ENCODE measurements at regions not wholly inside any gene's neighbourhood (a gene's known extent, or its start where the extent isn't known, plus 50 kb on each side); places are given as distances from the start of the nearest gene placed in this dataset.

DNA sequence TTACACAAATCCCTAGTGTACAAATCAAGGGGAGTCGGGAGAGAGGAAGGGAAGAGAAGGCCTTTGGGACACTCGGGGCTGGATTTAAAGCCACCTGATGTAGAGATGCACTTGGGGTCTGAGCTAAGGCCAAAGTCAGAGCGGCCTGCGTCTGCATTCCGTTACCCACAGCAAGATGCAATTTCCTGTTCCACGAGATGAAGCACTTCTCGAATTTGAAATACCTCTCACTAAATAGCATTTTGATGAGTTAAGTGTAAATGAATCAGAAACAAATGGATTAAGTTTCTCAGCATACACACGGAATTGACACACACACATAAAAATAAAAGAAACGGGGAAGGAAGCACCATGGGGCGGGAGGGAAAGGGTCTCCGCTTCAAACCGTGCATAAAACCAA is 386.0 kb downstream of the SOX9 start:
- Histone ChIP-seq H3K4me1 (peaks cover 23% of the 10 kb centered on the region), H3K9me3 (no peaks in the 10 kb centered on the region), H3K4me3 (ENCODE audit: low read depth, low read length) (no peak overlapping the region), H3K27me3 (replicated peaks; ENCODE audit: control insufficient read depth, insufficient read depth, low read length) (no peaks in the 10 kb centered on the region), H3K36me3 (ENCODE audit: control insufficient read depth, insufficient read depth, low read length) (0 out of 2 replicates have a peak, but pooled peaks cover 2% of the 10 kb centered on the region)
- DNase-seq, result no peak
- Mint-ChIP-seq H3K36me3 (ENCODE audit: insufficient read depth, unreplicated experiment) (peaks cover 14% of the 10 kb centered on the region), H3K4me1 (ENCODE audit: low read depth, unreplicated experiment) (peaks cover 27% of the 10 kb centered on the region), H3K27ac (ENCODE audit: unreplicated experiment) (no peak overlapping the region), H3K9me3 (ENCODE audit: unreplicated experiment) (peaks cover 8% of the 10 kb centered on the region), H3K4me3 (ENCODE audit: unreplicated experiment) (no peak overlapping the region), H3K27me3 (ENCODE audit: insufficient read depth, unreplicated experiment) (no peaks in the 10 kb centered on the region)
- TF ChIP-seq, protein P1, sequence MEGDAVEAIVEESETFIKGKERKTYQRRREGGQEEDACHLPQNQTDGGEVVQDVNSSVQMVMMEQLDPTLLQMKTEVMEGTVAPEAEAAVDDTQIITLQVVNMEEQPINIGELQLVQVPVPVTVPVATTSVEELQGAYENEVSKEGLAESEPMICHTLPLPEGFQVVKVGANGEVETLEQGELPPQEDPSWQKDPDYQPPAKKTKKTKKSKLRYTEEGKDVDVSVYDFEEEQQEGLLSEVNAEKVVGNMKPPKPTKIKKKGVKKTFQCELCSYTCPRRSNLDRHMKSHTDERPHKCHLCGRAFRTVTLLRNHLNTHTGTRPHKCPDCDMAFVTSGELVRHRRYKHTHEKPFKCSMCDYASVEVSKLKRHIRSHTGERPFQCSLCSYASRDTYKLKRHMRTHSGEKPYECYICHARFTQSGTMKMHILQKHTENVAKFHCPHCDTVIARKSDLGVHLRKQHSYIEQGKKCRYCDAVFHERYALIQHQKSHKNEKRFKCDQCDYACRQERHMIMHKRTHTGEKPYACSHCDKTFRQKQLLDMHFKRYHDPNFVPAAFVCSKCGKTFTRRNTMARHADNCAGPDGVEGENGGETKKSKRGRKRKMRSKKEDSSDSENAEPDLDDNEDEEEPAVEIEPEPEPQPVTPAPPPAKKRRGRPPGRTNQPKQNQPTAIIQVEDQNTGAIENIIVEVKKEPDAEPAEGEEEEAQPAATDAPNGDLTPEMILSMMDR (IDR thresholded peaks at IDR 0.05; ENCODE audit: insufficient read depth in 1 of 2, low read depth in 1 of 2, low read length in 1 of 2, severe bottlenecking in 1 of 2, unreplicated experiment in 1 of 2), result no peak
- ChIA-PET POLR2A (no interaction called here), CTCF (no interaction called here)
- intact Hi-C loops (cut with micrococcal nuclease; ENCODE audit: unreplicated experiment), result loop anchor here (1.0 kb wide), 1 partner anchor 34 kb away; no protein-coding TSS in a partner anchor
- BruUV-seq (replicated peaks), result no TSS peak

DNA sequence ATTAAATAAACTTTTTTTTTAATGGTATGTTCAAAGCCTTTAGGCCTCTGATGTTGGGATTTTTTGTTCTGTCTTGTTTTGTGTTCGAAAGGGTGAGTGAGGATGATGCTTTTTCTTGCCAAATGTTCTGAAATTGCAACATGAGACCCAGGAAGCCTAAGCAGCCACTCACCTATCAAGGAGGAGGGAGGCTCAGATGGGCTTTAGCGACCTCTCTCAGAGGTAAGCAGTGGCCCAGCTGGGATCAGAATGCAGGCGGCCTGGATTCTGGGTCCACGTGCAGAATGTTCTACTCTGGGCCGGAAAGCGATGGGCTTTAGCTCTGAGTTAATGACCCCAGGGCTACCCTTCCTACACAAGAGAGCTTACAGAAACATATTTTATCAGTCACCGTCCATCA is 386.6 kb downstream of the SOX9 start:
- intact Hi-C loops (cut with micrococcal nuclease; ENCODE audit: unreplicated experiment), result no loop called here
- CTCF ChIA-PET, result no interaction called here
- no peak overlapping the region for H3K4me3 Mint-ChIP-seq (ENCODE audit: unreplicated experiment)
- no peaks in the 10 kb centered on the region for H3K9me3 ChIP-seq
- TF ChIP-seq, protein P1 (IDR thresholded peaks at IDR 0.05; ENCODE audit: insufficient read depth in 1 of 2, low read depth in 1 of 2, low read length in 1 of 2, severe bottlenecking in 1 of 2, unreplicated experiment in 1 of 2), result no peak
- POLR2A ChIA-PET, result no interaction called here
- H3K27ac Mint-ChIP-seq (ENCODE audit: unreplicated experiment), result no peak overlapping the region
- peaks cover 24% of the 10 kb centered on the region for H3K4me1 Mint-ChIP-seq (ENCODE audit: low read depth, unreplicated experiment)
- H3K4me1 ChIP-seq, result peaks cover 20% of the 10 kb centered on the region
- peaks cover 11% of the 10 kb centered on the region for H3K36me3 Mint-ChIP-seq (ENCODE audit: insufficient read depth, unreplicated experiment)
- no peaks in the 10 kb centered on the region for H3K27me3 ChIP-seq (replicated peaks; ENCODE audit: control insufficient read depth, insufficient read depth, low read length)
- 0 out of 2 replicates have a peak, but pooled peaks cover 2% of the 10 kb centered on the region for H3K36me3 ChIP-seq (ENCODE audit: control insufficient read depth, insufficient read depth, low read length)
- BruUV-seq (replicated peaks), result no TSS peak
- peaks cover 8% of the 10 kb centered on the region for H3K9me3 Mint-ChIP-seq (ENCODE audit: unreplicated experiment)
- H3K4me3 ChIP-seq (ENCODE audit: low read depth, low read length), result no peak overlapping the region
- DNase-seq, result no peak
- no peaks in the 10 kb centered on the region for H3K27me3 Mint-ChIP-seq (ENCODE audit: insufficient read depth, unreplicated experiment)

DNA sequence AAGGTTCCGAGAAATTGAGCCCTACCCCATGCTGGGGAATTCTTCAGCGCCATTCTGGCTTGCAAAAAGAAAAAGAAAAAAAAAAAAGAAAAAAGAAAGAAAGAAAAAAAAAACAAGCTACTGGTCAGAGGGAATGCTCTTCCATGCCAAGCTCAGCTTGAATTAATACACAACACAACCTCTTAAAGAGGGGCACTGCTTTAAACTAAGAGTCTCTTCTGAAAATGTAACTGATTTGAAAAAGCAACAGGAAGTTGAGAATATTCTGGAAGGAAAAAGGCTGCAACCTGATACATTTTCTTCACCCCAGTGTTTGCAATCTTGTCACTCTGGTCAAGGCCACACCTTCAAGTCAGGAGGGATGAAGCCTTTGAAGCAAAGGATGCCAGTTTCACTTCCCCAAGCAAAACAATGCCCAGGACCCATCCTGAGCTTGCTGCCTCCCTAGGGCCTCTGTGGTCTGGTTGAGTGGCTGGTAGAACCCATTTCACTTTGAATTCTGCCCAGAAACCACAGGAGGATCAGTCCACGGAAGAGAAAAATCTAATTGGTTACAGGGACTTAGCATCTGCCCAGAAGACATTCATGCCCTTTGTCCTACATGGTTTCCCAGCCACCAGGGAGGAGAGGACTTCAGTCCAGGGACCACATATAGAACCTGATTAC is 389.7 kb downstream of the SOX9 start:
- Mint-ChIP-seq H3K27me3 (ENCODE audit: insufficient read depth, unreplicated experiment) (no peaks in the 10 kb centered on the region), H3K4me3 (ENCODE audit: unreplicated experiment) (no peak overlapping the region), H3K27ac (ENCODE audit: unreplicated experiment) (no peak overlapping the region), H3K4me1 (ENCODE audit: low read depth, unreplicated experiment) (peaks cover 12% of the 10 kb centered on the region), H3K36me3 (ENCODE audit: insufficient read depth, unreplicated experiment) (peaks cover 4% of the 10 kb centered on the region), H3K9me3 (ENCODE audit: unreplicated experiment) (peaks cover 5% of the 10 kb centered on the region)
- ChIA-PET POLR2A (no interaction called here), CTCF (no interaction called here)
- Histone ChIP-seq H3K4me1 (peaks cover 10% of the 10 kb centered on the region; the same call in 1 of the 2 replicates), H3K27me3 (replicated peaks; ENCODE audit: control insufficient read depth, insufficient read depth, low read length) (no peaks in the 10 kb centered on the region), H3K9me3 (no peaks in the 10 kb centered on the region), H3K4me3 (ENCODE audit: low read depth, low read length) (no peak overlapping the region), H3K36me3 (ENCODE audit: control insufficient read depth, insufficient read depth, low read length) (no peaks in the 10 kb centered on the region)
- BruUV-seq (replicated peaks), result no TSS peak
- intact Hi-C loops (cut with micrococcal nuclease; ENCODE audit: unreplicated experiment), result no loop called here
- TF ChIP-seq, protein P1 (IDR thresholded peaks at IDR 0.05; ENCODE audit: insufficient read depth in 1 of 2, low read depth in 1 of 2, low read length in 1 of 2, severe bottlenecking in 1 of 2, unreplicated experiment in 1 of 2), result no peak
- DNase-seq, result no peak

Data from Caco-2 (cell line).